NCI-H2227 treated with DMSO at 0.1 percent for 48 hours (cell line): ENCODE measurements at regions not wholly inside any gene's neighbourhood (a gene's known extent, or its start where the extent isn't known, plus 50 kb on each side); places are given as distances from the start of the nearest gene placed in this dataset.
"Not testable (repeated sequence)": the region's sequence is repeated elsewhere in the genome, so short reads cannot be mapped to it uniquely, and the experiment has no call there.

Experiments used
- DNase-seq: peaks from one replicate; lab custom pipeline; 2025; lab: John Stamatoyannopoulos, UW

DNA sequence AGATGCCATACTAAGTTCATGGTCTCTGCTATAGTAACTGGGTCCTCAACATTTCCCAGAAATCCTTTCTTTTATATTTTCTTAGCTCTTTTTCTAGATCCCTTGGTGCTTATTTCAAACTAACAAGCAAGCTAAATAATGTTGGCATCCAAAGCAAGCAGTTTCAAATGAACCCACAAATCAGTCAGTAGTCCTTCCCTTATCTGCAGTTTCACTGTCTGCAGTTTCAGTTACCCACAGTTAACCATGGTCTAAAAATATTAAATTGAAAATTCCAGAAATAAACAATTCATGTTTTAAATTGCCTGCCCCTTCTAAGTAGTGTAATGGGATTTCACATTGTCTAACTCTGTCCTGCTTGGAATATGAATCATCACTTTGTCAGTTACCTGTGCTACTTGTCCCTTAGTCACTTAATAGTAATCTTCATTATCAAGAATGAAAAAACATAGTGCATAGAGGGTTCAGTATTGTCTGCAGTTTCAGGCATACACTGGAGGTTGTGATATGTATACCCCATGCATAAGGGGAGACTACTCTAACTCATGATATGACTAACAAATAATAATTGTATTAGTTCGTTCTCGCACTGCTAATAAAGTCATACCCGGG is 633.7 kb downstream of the MECOM start:
- DNase-seq = no peak

DNA sequence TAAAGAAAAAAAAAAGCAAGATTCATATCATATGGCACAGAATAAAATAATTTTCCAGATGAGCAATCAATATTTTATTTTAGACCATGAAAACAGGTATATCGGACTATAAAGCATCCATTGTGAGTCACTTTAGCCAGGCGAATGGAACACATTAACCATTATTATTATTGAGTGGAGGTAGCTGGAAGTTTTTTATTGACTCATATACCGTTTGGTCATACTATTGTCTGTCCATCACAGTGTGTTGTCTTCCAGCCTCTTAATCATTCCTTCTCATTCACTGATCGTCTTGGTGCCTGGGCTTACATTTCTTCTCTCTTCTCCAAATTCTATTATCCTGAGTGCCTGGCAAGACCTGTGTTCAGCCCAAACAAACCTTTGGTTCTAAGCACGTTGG is 634.8 kb downstream of the MECOM start:
- no peak for DNase-seq

DNA sequence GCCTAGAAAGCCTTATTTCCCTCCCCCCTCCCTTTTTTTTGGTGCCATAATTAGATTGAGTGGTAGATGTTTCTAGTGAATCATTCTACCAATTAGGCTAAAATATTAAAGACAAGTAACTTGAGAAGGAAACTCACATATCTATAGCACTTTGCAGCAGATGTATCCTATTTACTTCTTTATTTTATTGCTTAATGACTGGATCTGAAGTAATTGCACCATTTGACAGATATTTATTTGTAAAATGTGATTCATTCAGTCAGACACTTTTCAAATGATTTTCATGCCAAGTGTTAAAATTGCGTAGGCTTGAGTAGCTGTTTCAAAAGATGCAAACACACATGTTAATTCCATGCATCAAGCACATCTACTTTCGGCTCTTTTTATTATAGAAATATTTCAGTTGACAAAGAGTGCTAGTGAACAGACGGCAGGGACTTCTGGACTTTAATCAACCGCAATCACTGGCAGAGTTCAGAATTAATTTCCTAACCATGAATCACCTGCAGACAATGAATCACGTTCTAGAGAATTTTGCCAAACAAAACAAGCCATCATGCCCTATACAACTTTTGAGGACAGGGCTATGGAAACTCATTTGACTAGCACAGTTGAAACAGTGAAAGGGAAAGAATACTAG is 636.8 kb downstream of the MECOM start:
- DNase-seq = no peak

DNA sequence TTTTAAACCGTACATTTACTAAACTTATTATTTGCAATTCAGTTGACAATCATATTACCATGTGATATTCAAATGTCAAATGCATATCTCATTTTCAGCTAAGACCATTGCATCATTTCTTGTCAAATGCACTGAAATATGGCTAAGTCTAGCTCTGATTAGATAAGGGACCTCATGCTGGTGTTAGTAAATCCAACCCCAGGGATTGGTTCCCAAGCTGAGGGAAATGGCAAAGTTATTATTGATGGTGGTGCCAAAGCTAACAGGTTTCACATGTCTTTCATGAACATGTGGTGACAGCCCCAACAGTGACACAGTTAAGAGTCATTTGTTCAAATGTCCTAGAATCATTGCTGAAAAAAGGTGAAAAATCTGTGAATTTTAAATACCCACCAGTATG is 641.1 kb downstream of the MECOM start:
- DNase-seq = no peak

DNA sequence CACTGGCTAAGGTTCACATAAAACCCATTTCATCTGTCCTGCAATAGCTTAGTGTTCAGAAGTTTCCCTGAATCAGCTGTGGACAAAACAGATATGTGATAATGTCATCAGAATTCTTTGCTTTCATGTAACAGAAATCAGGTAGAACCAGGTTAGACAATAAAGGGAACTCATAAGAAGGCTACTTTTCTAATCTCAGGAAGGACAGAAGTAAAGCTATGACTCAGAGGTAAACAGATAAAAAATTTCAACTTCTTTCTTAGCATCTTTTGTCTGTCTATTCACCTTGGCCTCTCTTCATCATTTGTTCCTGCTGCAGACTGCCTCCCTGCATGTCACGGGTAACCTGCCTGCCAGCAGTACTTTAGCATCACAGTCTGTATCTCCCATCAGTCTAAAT is 643.1 kb downstream of the MECOM start:
- DNase-seq = no peak

DNA sequence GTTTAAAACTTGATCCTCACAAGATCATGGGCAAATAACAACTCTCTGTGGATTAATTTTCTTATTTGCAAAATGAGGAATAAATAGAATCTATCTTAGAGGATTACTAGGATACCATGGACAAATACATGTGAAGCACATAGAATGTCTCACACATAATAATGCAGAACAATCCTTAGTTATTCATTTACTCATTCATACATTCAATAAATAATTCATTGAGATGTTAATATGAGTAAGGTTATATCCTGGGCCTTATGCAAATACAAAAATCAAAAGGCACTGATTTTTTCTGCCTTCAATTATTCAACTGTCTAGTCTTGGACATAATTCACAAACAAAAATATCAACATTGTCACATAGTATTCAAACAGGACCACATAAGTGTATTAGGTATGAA is 654.1 kb downstream of the MECOM start:
- no peak for DNase-seq

DNA sequence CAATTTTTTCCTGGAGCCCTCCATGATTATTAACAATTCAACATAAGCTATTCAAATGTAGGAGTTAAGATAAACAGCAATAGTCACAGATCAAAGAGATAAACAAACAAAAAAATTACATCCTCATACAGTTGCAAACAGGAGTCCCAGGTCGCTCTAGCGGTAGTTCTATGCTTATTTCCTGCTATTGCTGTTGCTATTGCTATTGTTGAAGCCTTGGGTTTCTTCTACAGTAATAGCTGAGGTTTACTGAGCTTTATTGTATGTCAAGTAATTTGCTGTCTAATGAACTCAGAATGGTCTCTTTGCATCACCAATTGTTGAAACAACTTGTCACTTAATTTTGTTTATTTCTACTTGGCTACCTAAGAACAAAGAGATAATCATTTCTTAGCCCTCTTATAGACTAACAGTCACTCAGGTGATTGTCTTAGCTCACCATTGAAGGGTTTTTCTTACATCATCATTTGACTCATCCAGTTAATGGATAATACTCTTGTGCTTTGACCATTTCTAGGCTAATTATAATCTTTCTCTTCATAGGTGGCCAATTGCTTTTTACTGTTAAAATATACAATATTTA is 654.6 kb downstream of the MECOM start:
- DNase-seq = no peak

DNA sequence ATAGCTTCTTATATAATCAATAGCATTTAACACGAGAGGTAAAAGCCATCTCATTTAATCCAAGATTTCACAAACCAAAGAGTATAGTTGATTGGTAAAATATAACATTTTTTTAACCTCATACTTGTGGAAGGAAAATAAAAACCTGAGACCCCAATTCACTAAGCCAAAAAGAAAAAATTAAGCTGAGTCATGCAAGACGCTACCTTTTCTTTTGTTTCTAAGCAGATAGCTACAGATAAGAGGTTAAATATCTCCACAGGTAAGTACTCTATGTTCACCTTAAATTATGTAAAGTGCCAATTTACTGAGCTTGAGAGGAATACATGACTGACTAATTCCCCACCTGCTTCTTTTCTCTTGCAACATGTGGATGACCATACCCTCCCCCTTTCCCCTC is 656.4 kb downstream of the MECOM start:
- no peak for DNase-seq

DNA sequence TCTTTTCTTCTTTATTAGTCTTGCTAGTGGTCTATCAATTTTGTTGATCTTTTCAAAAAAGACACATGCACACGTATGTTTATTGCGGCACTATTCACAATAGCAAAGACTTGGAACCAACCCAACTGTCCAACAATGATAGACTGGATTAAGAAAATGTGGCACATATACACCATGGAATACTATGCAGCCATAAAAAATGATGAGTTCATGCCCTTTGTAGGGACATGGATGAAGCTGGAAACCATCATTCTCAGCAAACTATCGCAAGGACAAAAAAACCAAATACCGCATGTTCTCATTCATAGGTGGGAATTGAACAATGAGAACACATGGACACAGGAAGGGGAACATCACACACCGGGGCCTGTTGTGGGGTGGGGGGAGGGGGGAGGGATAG is 657.1 kb downstream of the MECOM start:
- not testable (repeated sequence) for DNase-seq

DNA sequence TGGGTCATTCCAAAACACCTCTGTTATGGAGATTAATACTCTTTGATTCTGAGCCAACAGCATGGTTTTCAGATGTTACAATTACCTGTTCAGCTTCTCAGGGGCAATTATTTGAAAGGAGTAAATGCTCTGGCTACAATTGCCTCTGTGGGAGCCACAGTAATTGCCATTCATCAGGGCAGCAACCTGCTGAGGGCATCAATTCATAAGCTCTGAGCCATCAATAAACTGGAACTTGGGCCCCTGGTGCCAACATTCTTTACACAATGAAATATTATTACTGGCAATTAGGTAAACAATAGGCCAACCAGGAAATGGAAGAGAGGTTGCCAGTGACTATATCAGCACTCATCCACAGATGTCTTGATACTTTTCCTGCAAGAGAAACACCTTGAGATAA is 660.8 kb downstream of the MECOM start:
- peak; percentile 79 for DNase-seq

DNA sequence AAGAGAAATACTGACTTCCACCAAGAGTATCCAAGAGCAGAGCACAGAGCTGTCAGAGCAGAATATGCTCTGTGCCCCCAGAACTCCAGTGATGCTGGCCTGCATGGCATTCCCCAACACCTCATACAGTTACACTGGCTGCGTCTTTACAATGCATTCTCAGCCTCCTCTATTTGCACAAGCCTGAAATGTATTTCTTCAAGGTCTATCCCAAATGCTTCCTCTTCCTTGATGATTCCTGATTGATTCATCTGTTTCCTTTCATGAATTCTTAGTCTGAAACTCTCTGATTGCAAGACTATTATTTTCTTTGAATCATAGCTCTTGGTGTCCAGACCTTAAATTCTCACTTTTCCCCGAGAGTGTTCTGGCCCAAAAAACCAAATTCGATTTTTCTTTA is 664.7 kb downstream of the MECOM start:
- no peak for DNase-seq

DNA sequence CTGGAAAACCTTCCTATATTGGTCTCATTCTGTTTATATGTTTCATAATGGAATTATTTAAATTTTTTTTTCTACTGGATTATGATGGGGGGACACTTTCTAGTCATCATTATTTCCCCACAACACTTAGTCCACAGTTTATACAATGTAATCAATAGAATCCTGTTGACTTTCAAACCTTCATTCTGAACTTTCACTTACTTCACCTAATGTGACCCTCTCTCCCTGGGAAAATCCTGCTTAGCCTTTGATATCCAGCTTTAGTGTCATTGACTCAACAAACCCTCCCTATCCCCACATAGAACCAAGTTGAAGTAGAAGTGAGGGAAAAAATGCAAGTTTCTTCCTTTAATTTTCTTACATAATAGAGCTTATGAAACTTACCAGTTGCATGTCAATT is 666.0 kb downstream of the MECOM start:
- no peak for DNase-seq

DNA sequence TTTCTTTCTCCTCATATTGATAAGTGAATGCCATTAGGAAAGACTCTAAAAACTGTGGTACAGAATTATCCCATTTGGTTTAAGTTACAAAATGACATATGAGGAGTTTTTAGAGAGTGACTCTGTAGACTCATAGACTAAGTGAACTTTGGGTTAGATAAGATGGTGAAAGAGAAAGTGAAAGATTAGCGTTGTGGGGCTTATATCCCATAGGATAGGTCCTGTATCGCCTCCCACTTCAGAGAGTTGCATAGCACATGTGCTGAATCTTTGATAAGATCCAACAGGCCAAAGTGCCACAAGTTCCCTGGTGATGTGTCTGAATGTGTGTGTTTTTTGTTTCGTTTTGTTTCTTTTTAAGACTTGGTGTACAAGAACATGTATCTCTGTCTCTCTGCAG is 666.9 kb downstream of the MECOM start:
- DNase-seq = no peak

DNA sequence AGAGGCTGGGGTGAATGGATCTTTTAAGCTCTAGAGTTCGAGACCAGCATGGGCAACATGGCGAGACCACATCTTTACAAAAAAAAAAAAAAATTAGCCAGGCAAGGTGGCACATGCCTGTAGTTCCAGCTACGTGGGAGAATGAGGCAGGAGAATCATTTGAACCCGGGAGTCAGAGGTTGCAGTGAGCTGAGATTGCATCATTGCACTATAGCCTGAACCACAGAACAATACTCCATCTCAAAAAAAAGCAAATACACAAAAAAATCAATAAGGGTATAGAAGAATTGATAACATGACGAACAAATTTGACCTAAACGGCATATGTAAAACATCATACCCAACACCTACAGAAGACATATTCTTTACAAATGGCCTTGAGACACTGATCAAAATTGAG is 668.4 kb downstream of the MECOM start:
- no peak for DNase-seq

DNA sequence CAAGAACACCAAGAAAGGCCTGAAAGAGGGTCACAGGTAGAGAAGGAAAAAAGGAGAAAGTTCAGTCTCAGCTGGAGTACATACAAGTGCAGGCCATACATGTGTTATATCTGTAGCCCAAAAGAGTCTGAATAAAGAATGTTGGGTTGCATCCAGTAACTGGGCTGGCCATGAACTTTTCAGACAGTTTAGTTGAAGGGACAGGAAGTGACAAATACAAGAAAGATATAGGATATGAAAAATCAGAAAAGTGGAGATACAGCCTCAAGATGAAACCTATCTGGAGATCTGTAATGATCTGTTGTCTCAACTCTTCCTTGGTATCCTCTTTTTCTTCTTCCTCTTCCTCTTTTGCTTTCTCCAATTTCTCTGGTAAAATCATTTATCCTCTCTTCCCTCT is 671.7 kb downstream of the MECOM start:
- no peak for DNase-seq

DNA sequence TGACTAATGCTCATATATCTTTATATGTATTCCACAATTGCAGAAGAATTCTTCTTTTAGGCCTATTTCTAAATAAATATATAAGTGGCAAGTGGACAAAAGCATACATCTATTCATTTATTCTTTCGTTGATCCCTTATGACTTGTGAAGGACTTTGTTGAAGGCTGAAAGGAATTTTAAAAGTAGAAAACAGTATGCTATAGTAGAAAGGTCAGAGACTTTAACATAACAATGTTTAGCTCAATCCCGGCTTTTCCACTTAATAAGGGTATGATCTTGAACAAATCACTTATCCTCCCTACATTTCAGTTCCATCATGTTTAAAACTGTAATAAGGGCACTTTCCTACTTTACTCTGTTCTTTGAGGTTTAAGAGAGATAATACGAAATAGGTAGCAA is 672.9 kb downstream of the MECOM start:
- no peak for DNase-seq

DNA sequence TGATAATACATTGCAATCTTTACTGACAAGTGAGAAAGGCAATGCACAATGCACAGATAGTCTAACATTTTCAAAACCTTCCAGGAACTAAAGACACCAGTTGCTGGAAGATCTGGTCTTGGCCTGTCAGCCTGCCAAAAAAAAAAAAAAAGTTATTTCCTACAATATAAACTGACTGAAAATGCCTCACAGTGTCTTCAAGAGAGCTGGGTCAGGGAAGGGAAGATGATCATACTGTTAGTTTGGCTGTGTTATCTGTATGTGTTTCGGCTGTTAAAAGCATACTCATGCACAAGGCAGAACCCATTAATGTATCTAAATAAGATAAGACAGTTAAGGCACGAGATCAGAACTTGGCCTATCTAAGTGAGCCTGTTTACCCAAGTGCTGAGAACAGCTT is 673.4 kb downstream of the MECOM start:
- DNase-seq = no peak

DNA sequence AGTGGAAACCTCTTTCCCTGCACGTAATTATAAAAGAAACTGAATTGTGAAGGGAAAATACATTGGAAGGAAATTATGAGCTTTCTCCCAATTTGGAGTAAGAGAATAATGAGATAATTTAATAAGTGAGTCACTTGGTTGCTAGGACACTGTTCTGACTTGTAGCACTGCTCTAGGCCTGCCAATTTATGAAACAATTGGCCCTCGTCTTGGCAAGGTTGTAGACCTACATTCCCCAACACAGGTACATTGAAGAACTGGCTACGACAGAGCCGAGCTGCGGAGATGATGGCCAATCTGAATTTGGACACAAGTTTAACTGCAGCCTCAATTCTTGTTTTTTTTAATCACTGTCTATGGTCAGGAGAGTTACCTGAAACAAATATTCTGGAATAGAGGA is 674.1 kb downstream of the MECOM start:
- DNase-seq = no peak

DNA sequence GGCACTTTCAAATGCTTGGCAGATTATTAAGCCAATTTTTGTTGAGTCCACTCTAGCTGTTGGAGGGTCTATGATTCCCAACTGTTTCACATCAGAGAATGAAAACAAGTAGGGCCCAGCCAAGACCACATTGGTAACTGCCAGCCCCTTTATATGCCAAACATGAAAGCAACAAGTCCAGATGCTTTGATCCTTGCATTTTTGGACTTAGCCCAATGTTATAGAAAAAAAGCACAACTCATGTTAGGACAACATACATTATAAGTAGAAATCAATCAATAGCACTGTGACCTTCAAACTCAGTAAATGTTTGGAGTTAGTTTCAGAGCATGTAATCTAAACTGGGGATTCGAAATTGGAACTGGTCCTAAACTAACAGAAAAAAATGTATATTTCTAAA is 674.7 kb downstream of the MECOM start:
- DNase-seq = no peak

DNA sequence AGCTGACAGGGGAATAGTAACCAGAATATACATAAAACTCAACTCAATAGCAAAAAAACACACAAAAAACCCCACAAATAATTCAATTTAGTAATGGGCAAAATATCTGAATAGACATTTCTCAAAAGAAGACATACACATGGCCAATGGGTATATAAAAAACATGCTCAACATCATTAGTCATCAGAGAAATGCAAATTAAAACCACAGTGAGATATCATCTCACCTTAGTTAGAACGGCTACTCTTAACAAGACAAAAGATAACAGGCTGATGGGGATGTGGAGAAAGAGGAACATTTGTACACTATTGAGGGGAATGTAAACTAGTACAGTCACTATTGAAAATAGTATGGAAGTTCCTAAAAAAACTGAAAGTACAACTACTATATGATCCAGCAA is 678.6 kb downstream of the MECOM start:
- DNase-seq = no peak

DNA sequence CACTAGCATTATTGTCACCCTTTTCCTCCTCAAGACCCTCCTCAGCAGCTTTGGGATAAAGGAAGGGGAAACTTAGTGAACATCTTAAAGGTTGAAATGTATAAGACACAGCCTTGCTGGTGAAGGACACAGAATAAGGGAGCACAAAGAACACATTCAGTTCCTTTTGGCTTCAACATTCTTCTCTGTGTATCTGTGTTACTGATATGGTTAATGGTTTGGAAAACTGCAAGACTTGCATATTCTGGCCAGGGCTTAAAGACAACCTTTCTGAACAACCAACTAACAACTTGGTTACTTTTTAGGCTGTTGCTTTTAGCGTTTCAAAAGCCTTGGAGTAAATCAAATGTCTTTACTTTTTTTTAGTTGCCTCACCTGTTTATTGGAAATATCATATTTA is 680.5 kb downstream of the MECOM start:
- DNase-seq = no peak

DNA sequence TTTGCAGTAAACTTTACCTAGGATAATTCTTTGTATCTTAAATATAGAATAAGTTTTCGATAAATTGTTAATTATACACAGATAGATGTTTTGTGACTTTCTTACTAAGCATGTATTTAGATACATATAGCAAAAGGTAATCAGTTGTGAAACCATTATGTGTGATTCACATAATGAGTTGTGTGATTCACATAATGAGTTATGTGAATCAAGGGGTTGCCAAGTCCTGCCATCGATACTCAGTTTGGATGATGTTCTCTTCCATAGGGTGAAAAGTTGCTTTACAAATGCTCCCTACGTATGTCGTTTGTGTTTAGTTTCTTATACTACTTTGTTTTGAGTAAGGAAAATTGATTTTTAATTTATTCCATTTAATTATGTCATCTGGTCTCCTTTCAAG is 682.1 kb downstream of the MECOM start:
- no peak for DNase-seq

DNA sequence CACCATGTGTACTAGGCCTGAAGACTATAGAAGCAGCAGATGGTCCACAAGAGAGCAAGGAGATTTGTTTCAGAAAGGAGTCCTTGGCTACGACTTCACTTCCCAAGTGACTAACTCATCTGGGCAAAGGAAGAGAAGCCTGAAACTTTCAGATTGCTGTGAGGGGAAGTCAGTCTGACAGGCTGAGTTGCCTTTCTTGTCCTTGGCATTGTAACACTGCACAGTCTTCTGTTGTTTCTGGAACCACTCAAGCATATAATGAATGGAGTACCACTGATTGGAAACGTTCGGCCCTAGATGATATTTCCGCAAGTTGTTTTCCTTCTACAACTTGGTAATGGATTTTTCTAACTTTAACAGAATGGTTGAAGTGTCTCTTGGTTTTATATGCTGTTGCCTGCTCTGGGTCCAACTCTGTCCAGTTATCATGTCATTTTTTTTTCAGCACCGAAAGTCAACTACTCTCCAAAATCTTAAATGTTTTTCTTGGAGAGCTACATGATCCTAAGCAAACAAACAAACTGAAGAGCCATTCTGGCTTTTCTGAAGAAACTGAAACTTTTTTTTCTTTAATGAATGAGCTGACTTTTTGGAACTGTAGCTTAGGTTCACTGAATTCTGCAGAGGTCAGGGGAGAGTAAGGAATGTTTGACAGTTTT is 685.7 kb downstream of the MECOM start:
- no peak for DNase-seq

DNA sequence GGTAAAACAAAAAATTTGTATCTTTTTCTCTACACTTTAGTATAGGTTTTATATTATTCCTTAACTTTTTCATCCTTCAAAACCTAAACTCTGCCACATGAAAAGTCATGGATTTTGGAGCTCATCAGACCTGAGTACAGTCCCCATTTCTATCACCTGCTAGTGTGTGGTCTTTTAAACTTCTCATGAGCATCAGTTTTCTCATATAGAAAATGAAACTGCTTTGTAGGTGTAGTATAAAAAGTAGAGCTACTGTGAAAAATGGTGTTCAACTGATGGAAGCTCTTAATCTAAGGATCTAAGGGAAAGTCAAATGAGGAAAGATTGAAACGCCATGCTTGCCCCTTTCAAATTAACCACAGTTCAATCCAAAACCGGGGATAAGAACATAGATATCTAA is 686.5 kb downstream of the MECOM start:
- no peak for DNase-seq
